Neural progenitor cell (in vitro differentiated cells): ENCODE measurements at regions not wholly inside any gene's neighbourhood (a gene's known extent, or its start where the extent isn't known, plus 50 kb on each side); places are given as distances from the start of the nearest gene placed in this dataset.

ENCODE experiments used
- DNase-seq: peaks from one replicate; pipeline ENCODE4 v3.0.0-alpha.2; 2016; ENCODE audit warnings: low spot score
- H2AFZ ChIP-seq: fragments of 200-600 bp; sonication (generic); replicated peaks from 2 replicates; pipeline ENCODE4 v1.6.1; 2016; ENCODE audit warnings: antibody characterized with exemption
- H3F3A ChIP-seq: fragments of 200-600 bp; sonication (generic); 2 replicates; pipeline ENCODE4 v1.6.1; 2016; ENCODE audit warnings: antibody characterized with exemption, low read depth
- H3K27ac ChIP-seq: fragments of 200-600 bp; sonication (generic); 2 replicates; pipeline ENCODE4 v1.5.1; 2016; ENCODE audit warnings: mild to moderate bottlenecking
- H3K27me3 ChIP-seq: fragments of 200-600 bp; sonication (generic); 2 replicates; pipeline ENCODE4 v1.6.1; 2016; ENCODE audit warnings: mild to moderate bottlenecking, moderate library complexity
- H3K36me3 ChIP-seq: fragments of 200-600 bp; sonication (generic); 2 replicates; pipeline ENCODE4 v1.5.1; 2016
- H3K4me1 ChIP-seq: fragments of 200-600 bp; sonication (generic); 2 replicates; pipeline ENCODE4 v1.6.1; 2016; ENCODE audit warnings: mixed run types
- H3K4me2 ChIP-seq: fragments of 200-600 bp; sonication (generic); 2 replicates; pipeline ENCODE4 v1.6.1; 2016
- H3K4me3 ChIP-seq: fragments of 200-600 bp; sonication (generic); 2 replicates; pipeline ENCODE4 v1.5.1; 2016
- H3K79me2 ChIP-seq: fragments of 200-600 bp; sonication (generic); 2 replicates; pipeline ENCODE4 v1.6.1; 2016; ENCODE audit warnings: low read depth
- H3K9ac ChIP-seq: fragments of 200-600 bp; sonication (generic); 2 replicates; pipeline ENCODE4 v1.6.1; 2016
- H3K9me3 ChIP-seq: fragments of 200-600 bp; sonication (generic); 2 replicates; pipeline ENCODE4 v1.5.1; 2016; ENCODE audit warnings: low read depth
- H4K20me1 ChIP-seq: fragments of 200-600 bp; sonication (generic); 2 replicates; pipeline ENCODE4 v1.6.1; 2016; ENCODE audit warnings: low read depth
- H3K27ac Mint-ChIP-seq: 3 replicates; pipeline ENCODE4 v1.8.0; 2021; ENCODE audit warnings: mixed read lengths
- H3K27me3 Mint-ChIP-seq: 2 replicates; pipeline ENCODE4 v1.8.0; 2022; ENCODE audit warnings: low read depth, mild to moderate bottlenecking, inconsistent platforms, moderate library complexity, mixed read lengths; ENCODE audit not compliant: insufficient read depth
- H3K36me3 Mint-ChIP-seq: 3 replicates; pipeline ENCODE4 v1.8.0; 2021; ENCODE audit warnings: mixed read lengths
- H3K4me1 Mint-ChIP-seq: 3 replicates; pipeline ENCODE4 v1.8.0; 2021; ENCODE audit warnings: mixed read lengths
- H3K4me3 Mint-ChIP-seq: 3 replicates; pipeline ENCODE4 v1.8.0; 2021; ENCODE audit warnings: mild to moderate bottlenecking, moderate library complexity, mixed read lengths
- H3K9me3 Mint-ChIP-seq: 3 replicates; pipeline ENCODE4 v1.8.0; 2020; ENCODE audit warnings: mixed read lengths
- EZH2 ChIP-seq: fragments of 200-600 bp; sonication (generic); IDR thresholded peaks from 2 replicates; pipeline ENCODE4 v1.6.1; 2017; ENCODE audit warnings: antibody characterized with exemption, mild to moderate bottlenecking, moderate library complexity
- EZH2phosphoT487 ChIP-seq: fragments of 200-600 bp; sonication (generic); IDR thresholded peaks from 2 replicates; pipeline ENCODE4 v1.6.1; 2017; ENCODE audit warnings: antibody characterized with exemption
- TF ChIP-seq, protein P1 (sequence below): fragments of 200-600 bp; sonication (generic); IDR thresholded peaks from 2 replicates; pipeline ENCODE4 v1.5.1; 2017; ENCODE audit warnings: antibody characterized with exemption, mild to moderate bottlenecking

DNA sequence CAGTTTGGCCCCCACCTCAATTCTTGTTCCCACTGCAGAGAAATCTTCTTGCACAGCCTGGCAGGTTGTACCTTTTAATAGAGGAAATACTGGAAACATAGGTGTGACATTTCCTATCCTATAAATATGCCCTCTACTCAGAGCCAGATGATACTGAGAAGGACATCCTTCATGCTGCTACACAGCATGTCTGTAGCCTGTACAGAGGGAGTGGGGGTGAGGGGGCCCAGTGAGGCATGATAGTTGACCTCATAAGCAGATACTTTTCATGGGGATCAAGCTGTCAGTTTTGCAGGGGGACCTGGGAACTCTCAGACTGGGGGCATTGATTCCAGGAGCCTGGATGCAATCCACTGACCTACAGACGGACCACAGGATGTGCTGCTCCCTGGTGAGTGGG is 96.2 kb upstream of the TOP1 start:
- Mint-ChIP-seq H3K4me3 (no peak overlapping the region), H3K9me3 (peaks cover under 1% of the 10 kb centered on the region), H3K4me1 (peaks cover 5% of the 10 kb centered on the region), H3K27me3 (peaks cover 6% of the 10 kb centered on the region), H3K27ac (no peak overlapping the region), H3K36me3 (no peaks in the 10 kb centered on the region)
- H3F3A ChIP-seq: no peaks in the 10 kb centered on the region
- no peak overlapping the region for H3K9ac ChIP-seq
- no peak overlapping the region for H2AFZ ChIP-seq
- H3K4me2 ChIP-seq: no peak overlapping the region
- no peaks in the 10 kb centered on the region for H3K79me2 ChIP-seq
- DNase-seq: no peak
- no peak overlapping the region for H3K27ac ChIP-seq
- no peaks in the 10 kb centered on the region for H3K4me1 ChIP-seq
- TF ChIP-seq EZH2 (no peak), EZH2phosphoT487 (no peak)
- TF ChIP-seq, protein P1, sequence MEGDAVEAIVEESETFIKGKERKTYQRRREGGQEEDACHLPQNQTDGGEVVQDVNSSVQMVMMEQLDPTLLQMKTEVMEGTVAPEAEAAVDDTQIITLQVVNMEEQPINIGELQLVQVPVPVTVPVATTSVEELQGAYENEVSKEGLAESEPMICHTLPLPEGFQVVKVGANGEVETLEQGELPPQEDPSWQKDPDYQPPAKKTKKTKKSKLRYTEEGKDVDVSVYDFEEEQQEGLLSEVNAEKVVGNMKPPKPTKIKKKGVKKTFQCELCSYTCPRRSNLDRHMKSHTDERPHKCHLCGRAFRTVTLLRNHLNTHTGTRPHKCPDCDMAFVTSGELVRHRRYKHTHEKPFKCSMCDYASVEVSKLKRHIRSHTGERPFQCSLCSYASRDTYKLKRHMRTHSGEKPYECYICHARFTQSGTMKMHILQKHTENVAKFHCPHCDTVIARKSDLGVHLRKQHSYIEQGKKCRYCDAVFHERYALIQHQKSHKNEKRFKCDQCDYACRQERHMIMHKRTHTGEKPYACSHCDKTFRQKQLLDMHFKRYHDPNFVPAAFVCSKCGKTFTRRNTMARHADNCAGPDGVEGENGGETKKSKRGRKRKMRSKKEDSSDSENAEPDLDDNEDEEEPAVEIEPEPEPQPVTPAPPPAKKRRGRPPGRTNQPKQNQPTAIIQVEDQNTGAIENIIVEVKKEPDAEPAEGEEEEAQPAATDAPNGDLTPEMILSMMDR: no peak
- no peaks in the 10 kb centered on the region for H4K20me1 ChIP-seq
- H3K36me3 ChIP-seq: no peaks in the 10 kb centered on the region
- no peak overlapping the region for H3K4me3 ChIP-seq
- H3K9me3 ChIP-seq: no peaks in the 10 kb centered on the region
- H3K27me3 ChIP-seq: no peaks in the 10 kb centered on the region

DNA sequence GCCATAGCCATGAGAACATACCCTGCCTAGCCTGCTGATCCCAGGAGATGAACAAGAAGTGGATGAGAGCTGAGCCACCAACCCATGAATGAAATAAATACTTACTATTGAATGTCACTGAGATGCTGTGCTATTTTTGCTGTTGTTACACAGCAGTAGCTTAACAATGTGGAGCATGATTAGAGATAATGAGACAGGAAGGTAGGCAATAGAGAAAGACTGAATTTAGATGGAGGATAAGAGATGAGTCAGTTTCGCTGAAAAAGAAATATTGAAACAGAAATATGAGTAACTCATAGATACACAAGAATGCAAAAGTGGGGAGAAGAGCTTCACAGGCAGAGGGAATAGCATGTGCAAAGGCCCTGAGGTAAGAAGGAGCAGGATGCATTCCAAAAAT is 94.9 kb upstream of the TOP1 start:
- Histone ChIP-seq H3K4me3 (no peak overlapping the region), H2AFZ (no peak overlapping the region), H3K9me3 (no peaks in the 10 kb centered on the region), H3K27me3 (no peaks in the 10 kb centered on the region), H3K4me1 (no peaks in the 10 kb centered on the region), H4K20me1 (no peaks in the 10 kb centered on the region), H3K36me3 (no peaks in the 10 kb centered on the region), H3K9ac (no peak overlapping the region), H3K27ac (no peak overlapping the region), H3F3A (no peaks in the 10 kb centered on the region), H3K79me2 (no peaks in the 10 kb centered on the region), H3K4me2 (no peak overlapping the region)
- DNase-seq: no peak
- H3K36me3 Mint-ChIP-seq: no peaks in the 10 kb centered on the region
- no peaks in the 10 kb centered on the region for H3K4me1 Mint-ChIP-seq
- no peak overlapping the region for H3K4me3 Mint-ChIP-seq
- TF ChIP-seq EZH2 (no peak), EZH2phosphoT487 (no peak)
- TF ChIP-seq, protein P1: no peak
- H3K9me3 Mint-ChIP-seq: peaks cover 2% of the 10 kb centered on the region
- peaks cover 4% of the 10 kb centered on the region for H3K27me3 Mint-ChIP-seq
- no peak overlapping the region for H3K27ac Mint-ChIP-seq

DNA sequence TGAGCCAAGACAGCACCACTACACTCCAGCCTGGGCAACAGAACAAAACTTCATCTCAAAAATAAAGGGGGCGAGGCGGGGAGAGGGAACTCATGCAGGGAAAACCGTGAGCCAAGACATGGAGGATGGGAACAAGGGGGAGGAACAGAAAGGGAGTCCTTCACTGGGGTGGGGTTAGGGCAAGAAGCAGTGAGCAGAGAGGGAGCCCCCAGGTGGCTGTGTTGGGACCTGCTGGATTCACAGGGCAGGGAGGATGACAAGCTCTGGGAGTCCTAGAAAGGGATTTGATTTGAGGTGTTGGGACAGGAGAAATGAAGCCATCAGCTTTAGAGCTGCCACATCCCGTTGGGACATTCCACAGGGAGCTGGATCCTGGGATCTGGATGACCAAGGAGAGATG is 90.6 kb upstream of the TOP1 start:
- Mint-ChIP-seq H3K27me3 (peaks cover 2% of the 10 kb centered on the region), H3K9me3 (peaks cover 2% of the 10 kb centered on the region), H3K4me3 (no peak overlapping the region), H3K27ac (no peak overlapping the region), H3K4me1 (no peaks in the 10 kb centered on the region), H3K36me3 (no peaks in the 10 kb centered on the region)
- no peak overlapping the region for H3K9ac ChIP-seq
- H3K27me3 ChIP-seq: no peaks in the 10 kb centered on the region
- no peaks in the 10 kb centered on the region for H3K79me2 ChIP-seq
- no peaks in the 10 kb centered on the region for H3K36me3 ChIP-seq
- no peak for DNase-seq
- H3K4me1 ChIP-seq: no peaks in the 10 kb centered on the region
- H4K20me1 ChIP-seq: no peaks in the 10 kb centered on the region
- no peaks in the 10 kb centered on the region for H3K9me3 ChIP-seq
- TF ChIP-seq, protein P1: peak; percentile 14
- TF ChIP-seq EZH2phosphoT487 (no peak), EZH2 (no peak)
- no peak overlapping the region for H2AFZ ChIP-seq
- no peak overlapping the region for H3K4me3 ChIP-seq
- no peak overlapping the region for H3K4me2 ChIP-seq
- no peaks in the 10 kb centered on the region for H3F3A ChIP-seq
- H3K27ac ChIP-seq: no peak overlapping the region
